HG03354 (cell line): ENCODE measurements at regions not wholly inside any gene's neighbourhood (a gene's known extent, or its start where the extent isn't known, plus 50 kb on each side); places are given as distances from the start of the nearest gene placed in this dataset.

ENCODE experiments used
- ATAC-seq: cut with Tn5 transposase; IDR thresholded peaks from one replicate; pipeline ENCODE4 v1.9.1; 2021; ENCODE audit warnings: mild to moderate bottlenecking; ENCODE audit not compliant: unreplicated experiment, poor library complexity, severe bottlenecking

- no peak for ATAC-seq
These were observed 194.0 kb downstream of the MBD2 start for GRCh38 chr18:54030434-54030833.

GRCh38 chr18:54023471-54023870 lies 201.0 kb downstream of the MBD2 start:
- ATAC-seq, result no peak

GRCh38 chr18:54020966-54021365 lies 203.5 kb downstream of the MBD2 start:
- ATAC-seq, result no peak

GRCh38 chr18:54020156-54020745 lies 204.2 kb downstream of the MBD2 start:
- no peak for ATAC-seq

DNA sequence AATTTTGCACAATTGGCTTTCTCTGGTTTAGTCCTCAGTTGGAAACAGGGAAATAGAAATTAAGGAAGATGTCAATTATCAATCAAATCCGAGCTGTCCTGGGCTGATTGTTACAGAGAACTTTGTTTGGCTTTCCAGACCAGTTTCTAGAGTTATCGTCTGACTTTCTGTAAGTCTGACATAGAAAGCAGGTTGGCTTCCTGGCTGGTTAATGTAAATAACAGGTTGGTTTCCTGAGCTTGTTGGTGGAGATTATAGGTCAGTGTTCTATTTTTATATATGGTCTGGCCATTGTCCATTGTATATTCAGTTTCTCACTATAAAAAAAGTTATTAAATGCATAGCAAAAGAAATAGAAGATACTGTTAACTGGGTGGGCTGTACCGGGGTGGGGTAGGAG lies 204.8 kb downstream of the MBD2 start:
- no peak for ATAC-seq

DNA sequence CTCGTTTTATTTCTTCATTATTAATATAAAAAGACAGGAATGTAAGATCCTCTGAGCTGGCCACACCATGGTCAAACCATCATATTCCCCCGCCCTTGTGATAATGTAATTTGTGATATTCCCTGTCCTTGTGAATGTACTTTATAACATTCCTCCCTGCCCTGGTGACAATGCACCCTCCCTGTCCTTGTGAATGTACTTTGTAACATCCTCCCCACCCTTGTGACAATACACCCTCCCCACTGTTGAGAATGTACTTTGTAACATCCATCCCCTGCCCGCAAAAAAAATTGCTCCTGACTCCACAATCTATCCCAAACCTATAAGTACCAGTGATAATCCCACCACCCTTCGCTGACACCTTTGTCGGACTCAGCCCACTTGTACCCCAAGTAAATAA lies 211.0 kb downstream of the MBD2 start:
- ATAC-seq, result no peak

GRCh38 chr18:54004828-54005227 lies 219.6 kb downstream of the MBD2 start:
- no peak for ATAC-seq

GRCh38 chr18:54003195-54003594 lies 221.3 kb downstream of the MBD2 start:
- no peak for ATAC-seq

GRCh38 chr18:53997064-53997463 lies 227.4 kb downstream of the MBD2 start:
- no peak for ATAC-seq

DNA sequence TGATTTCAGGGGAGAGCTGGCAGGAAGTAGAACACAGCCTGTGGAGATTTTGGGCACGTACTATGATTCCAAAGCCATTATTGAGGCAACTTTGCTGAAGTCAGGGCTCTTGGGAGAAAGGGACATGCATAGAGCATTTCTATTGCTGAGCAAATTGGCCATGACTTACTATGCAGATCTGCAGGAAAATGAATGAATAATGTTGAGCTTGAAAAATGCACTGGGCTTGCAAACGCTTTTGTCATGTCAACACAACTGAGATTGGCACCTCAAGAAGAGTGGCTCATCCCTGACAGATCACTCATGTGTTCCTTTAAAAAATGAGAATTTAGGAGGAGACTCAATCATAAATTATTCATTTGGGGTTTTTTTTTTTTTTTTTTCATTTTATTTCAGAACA lies 230.5 kb downstream of the MBD2 start:
- no peak for ATAC-seq

DNA sequence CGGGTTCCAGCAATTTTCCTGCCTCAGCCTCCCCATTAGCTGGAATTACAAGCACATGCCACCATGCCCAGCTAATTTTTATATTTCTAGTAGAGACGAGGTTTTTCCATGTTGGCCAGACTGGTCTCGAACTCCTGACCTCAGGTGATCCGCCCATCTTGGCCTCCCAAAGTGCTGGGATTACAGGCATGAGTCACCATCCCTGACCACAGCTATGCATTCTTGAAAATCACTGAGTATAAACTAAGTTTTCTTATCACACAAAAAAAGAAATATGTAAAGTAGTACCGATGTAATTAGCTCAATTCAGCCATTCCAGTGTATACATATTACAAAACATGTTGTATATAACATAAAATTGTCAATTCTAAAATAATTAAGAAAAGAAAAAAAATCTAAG lies 232.7 kb downstream of the MBD2 start:
- ATAC-seq, result no peak

DNA sequence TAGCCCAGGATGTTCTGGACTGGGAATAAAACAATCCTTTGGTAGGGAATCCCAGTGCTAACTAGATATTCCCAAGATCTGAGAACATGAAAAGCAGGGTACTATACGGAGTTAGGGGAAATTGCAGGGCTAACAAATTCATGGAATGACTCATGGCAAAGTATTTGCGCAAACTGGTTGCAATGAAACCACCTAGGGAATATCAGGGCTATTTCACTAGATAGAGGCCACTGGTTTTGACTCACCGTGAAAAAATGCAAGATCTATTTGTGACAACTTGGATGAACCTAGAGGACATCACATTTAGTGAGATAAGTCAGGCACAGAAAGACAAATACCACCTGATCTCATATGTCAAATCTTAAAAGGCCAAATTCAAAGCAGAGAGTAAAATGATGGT lies 233.3 kb downstream of the MBD2 start:
- no peak for ATAC-seq

DNA sequence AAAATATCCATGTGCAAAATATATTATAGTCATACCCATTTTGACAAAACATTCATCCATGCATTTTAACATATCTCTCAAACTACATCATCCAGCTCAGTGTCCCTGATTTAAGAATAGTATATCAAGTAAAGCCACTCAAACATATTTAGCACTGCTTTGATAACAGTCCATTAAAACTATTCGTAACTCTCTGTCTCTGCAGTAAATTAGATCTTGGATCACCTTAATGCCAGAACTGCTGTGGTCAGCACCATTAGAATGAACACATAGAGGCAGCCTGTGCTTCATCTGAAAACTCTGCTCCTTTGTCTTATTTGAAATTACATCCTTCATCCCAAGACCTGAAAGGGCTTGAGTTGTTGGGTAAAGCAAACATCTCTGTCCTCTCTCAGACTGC lies 234.0 kb downstream of the MBD2 start:
- ATAC-seq, result no peak

GRCh38 chr18:53984021-53984420 lies 240.4 kb downstream of the MBD2 start:
- ATAC-seq, result no peak

- ATAC-seq, result no peak
These were observed 253.1 kb downstream of the MBD2 start for GRCh38 chr18:53971331-53971730.

DNA sequence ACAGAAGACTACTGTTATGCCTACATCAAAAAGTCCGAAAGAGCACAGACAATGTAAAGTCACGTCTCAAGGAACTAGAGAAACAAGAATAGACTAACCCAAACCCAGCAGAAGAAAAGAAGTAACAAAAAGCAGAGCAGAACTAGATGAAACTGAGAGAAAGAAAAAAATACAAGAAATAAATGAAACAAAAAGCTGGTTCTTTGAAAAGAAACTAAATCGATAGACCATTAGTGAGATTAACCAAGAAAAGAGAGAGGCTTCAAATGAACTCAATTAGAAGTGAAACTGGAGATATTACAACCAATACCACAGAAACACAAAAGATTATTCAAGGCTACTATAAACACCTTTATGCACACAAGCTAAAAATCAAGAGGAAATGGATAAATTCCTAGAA lies 271.8 kb downstream of the MBD2 start:
- peak; percentile 55 for ATAC-seq

- no peak for ATAC-seq
These were observed 273.9 kb downstream of the MBD2 start for GRCh38 chr18:53950545-53950944.

DNA sequence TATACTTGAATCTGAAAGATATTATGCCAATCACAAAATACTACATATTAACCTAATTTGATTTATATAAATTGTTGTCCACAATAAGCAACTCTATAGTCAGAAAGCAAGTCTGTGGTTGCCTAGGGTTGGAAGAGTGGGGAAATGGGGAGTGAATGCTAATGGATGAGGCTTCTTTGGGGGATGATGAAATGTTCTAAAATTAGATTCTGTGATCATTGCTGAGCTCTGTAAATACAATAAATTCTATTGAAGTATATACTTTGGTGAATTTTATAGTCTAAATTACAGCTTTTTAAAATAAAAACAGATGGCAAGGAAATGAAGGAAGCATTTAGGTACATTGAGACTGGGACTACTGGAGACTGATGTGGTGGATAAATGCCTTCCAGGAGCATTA lies 275.5 kb downstream of the MBD2 start:
- no peak for ATAC-seq

- no peak for ATAC-seq
These were observed 277.3 kb downstream of the MBD2 start for GRCh38 chr18:53947092-53947640.

GRCh38 chr18:53946594-53946993 lies 277.9 kb downstream of the MBD2 start:
- ATAC-seq, result no peak

- ATAC-seq, result no peak
These were observed 279.7 kb downstream of the MBD2 start for GRCh38 chr18:53944721-53945120.

DNA sequence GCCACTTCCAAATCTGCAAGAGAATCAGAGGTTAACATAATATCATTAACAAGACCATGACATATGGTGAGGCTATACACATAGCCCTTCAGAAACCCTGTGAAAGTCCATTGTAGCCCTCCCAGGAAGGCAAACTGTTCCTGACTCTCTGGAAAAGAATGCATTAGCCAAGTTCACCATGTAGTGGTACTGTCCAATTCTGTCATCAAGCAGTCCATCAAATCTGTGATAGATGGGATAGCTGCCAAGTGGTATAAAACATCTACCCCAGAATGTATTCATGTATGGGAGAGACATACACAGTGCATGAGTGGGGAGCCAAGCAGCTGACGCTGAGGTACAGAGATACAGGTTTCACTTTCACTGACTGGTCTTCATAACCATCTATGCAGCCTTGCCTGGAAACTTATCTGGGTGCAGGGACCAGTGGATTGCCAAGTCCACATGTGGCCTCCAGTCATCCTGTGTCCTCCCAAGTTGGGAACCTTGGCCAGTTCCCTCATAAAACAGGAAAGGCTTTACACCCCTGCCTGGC lies 281.1 kb downstream of the MBD2 start:
- ATAC-seq, result no peak
